ENCODE measurements at regions not wholly inside any gene's neighbourhood (a gene's known extent, or its start where the extent isn't known, plus 50 kb on each side); places are given as distances from the start of the nearest gene placed in this dataset.

DNA sequence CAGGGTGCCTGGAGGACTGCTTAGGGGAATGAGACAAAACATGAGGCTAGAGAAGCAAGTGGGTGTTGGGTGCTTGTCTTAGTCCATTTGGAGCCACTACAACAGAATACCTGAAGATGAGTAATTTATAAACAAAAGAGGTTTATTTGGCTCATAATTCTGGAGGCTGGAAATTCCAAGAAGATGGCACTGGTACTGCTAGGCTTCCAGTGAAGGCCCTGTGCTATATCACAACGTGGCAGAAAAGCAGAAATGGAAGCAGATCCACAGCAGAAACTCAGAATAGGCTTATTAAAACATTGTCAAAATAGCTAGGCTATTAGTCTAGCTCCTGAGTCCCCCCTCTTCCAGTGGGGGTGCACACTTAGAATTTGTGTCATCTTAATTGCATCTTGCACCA is 701.7 kb downstream of the RWDD3 start:
- TF ChIP-seq CTCF (IDR thresholded peaks at IDR 0.05) = no peak
- no peak for TF ChIP-seq POLR2A (IDR thresholded peaks at IDR 0.05)
